ENCODE measurements at regions not wholly inside any gene's neighbourhood (a gene's known extent, or its start where the extent isn't known, plus 50 kb on each side); places are given as distances from the start of the nearest gene placed in this dataset.

- no peak for DNase-seq (ENCODE audit: low spot score)
- Mint-ChIP-seq H3K27ac (ENCODE audit: unreplicated experiment) (no peak overlapping the region), H3K36me3 (ENCODE audit: low read depth) (no peaks in the 10 kb centered on the region), H3K9me3 (ENCODE audit: low read depth) (no peaks in the 10 kb centered on the region), H3K4me1 (ENCODE audit: low read depth) (peaks cover 8% of the 10 kb centered on the region), H3K4me3 (ENCODE audit: unreplicated experiment) (no peak overlapping the region), H3K27me3 (ENCODE audit: low read depth) (no peaks in the 10 kb centered on the region)
- TF ChIP-seq, protein P1, sequence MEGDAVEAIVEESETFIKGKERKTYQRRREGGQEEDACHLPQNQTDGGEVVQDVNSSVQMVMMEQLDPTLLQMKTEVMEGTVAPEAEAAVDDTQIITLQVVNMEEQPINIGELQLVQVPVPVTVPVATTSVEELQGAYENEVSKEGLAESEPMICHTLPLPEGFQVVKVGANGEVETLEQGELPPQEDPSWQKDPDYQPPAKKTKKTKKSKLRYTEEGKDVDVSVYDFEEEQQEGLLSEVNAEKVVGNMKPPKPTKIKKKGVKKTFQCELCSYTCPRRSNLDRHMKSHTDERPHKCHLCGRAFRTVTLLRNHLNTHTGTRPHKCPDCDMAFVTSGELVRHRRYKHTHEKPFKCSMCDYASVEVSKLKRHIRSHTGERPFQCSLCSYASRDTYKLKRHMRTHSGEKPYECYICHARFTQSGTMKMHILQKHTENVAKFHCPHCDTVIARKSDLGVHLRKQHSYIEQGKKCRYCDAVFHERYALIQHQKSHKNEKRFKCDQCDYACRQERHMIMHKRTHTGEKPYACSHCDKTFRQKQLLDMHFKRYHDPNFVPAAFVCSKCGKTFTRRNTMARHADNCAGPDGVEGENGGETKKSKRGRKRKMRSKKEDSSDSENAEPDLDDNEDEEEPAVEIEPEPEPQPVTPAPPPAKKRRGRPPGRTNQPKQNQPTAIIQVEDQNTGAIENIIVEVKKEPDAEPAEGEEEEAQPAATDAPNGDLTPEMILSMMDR (IDR thresholded peaks at IDR 0.05), result no peak
These were observed 121.7 kb upstream of the BTBD3 start for GRCh38 chr20:11796026-11796425.

DNA sequence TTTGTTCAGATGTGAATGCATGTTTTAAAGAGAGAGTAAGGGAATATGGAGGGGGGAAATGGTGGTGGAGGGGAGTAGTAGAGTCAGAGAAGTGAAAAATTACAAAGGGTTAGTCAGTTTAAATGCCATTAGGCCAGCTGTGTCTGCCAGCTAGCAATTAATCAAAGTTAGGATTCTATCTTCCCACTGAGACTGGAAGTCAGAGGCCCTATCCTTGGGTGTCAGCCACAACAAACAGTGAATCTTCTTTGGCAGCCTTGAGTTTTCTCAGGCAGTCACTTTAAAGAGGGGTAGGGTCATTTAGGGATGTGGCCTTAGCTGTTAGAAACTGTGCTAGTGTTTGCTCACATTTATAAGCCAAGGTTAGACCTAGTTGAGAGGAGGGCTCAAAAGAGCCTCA, 120.5 kb upstream of the BTBD3 start:
- Mint-ChIP-seq H3K4me3 (ENCODE audit: unreplicated experiment) (no peak overlapping the region), H3K36me3 (ENCODE audit: low read depth) (no peaks in the 10 kb centered on the region), H3K4me1 (ENCODE audit: low read depth) (peaks cover 8% of the 10 kb centered on the region), H3K9me3 (ENCODE audit: low read depth) (no peaks in the 10 kb centered on the region), H3K27ac (ENCODE audit: unreplicated experiment) (no peak overlapping the region), H3K27me3 (ENCODE audit: low read depth) (no peaks in the 10 kb centered on the region)
- DNase-seq (ENCODE audit: low spot score), result no peak
- TF ChIP-seq, protein P1 (IDR thresholded peaks at IDR 0.05), result no peak

- no peak overlapping the region for H3K4me3 Mint-ChIP-seq (ENCODE audit: unreplicated experiment)
- no peak overlapping the region for H3K27ac Mint-ChIP-seq (ENCODE audit: unreplicated experiment)
- H3K4me1 Mint-ChIP-seq (ENCODE audit: low read depth), result peaks cover 8% of the 10 kb centered on the region
These were observed 118.4 kb upstream of the BTBD3 start for GRCh38 chr20:11799281-11799684.

DNA sequence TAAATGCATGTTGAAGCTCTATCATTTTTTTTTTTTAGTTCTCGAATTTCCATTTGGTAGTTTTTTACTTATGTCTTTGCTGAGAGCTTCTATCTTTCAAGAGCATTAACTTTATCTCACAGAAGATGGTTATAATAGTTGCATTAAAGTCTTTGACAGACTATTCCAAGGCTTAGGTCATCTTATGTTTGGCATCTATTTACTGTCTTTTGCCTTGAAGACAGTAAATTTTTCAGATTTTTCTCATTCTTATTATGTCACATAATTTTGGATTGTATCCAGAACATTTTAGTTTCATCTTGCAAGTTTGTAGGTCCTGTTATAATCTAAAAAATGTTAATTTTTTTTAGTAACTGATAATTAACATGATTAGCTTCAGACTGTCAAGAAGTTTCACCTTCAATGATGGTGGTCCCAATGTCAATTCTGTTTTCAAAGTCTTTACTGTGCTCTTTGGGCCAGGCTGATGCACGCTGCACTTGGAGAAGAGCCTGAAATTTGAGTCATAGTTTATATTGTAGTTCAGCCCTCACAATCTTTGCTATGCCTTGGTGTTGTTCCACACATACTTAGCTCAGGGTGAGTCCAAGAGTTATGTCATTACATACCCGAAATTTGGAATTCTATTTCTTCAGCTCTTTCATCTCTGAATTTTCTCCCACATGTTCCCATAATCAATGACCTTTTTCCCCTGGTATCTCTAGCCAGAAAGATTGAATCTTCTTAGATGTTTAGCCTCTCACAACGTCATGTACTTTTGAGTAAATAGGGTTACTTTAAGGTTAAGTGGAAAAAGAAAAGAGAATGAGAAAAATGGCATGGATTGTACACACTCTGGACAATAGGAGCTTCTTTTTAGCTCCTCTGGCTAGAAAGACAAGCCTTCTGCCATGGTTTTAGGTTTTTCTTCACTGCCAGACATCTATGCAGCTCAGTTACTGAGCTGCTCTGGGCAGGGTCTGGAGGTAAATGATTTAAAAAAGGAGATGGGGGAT, 110.3 kb upstream of the BTBD3 start:
- no peaks in the 10 kb centered on the region for H3K36me3 Mint-ChIP-seq (ENCODE audit: low read depth)
- DNase-seq (ENCODE audit: low spot score), result no peak
- H3K4me1 Mint-ChIP-seq (ENCODE audit: low read depth), result peaks cover 33% of the 10 kb centered on the region
- H3K27ac Mint-ChIP-seq (ENCODE audit: unreplicated experiment), result peak overlapping the region; percentile 71
- no peak overlapping the region for H3K4me3 Mint-ChIP-seq (ENCODE audit: unreplicated experiment)
- no peaks in the 10 kb centered on the region for H3K27me3 Mint-ChIP-seq (ENCODE audit: low read depth)
- TF ChIP-seq, protein P1 (IDR thresholded peaks at IDR 0.05), result no peak
- no peaks in the 10 kb centered on the region for H3K9me3 Mint-ChIP-seq (ENCODE audit: low read depth)

More at GRCh38 chr20:11799281-11799684, 118.4 kb upstream of the BTBD3 start:
- Mint-ChIP-seq H3K36me3 (ENCODE audit: low read depth) (no peaks in the 10 kb centered on the region), H3K9me3 (ENCODE audit: low read depth) (no peaks in the 10 kb centered on the region), H3K27me3 (ENCODE audit: low read depth) (no peaks in the 10 kb centered on the region)
- DNase-seq (ENCODE audit: low spot score), result no peak
- TF ChIP-seq, protein P1 (IDR thresholded peaks at IDR 0.05), result no peak

DNA sequence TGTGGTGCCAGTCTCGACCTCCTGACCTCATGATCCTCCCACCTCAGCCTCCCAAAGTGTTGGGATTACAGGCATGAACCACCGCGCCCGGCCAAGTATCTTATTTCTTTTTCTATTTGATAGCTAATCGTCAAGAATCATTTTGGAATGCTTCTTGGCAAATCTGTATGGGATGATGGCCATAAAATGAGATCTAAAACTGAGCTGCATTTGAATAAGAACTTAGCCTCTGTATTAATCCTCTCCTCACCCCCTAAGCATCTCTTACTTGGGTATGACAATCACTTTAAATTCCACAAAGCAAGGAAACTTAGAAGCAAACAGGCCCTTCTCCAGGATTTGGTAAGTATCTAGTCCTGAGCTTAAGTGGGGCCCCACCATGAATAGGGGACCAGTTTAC, 108.9 kb upstream of the BTBD3 start:
- peaks cover 33% of the 10 kb centered on the region for H3K4me1 Mint-ChIP-seq (ENCODE audit: low read depth)
- H3K4me3 Mint-ChIP-seq (ENCODE audit: unreplicated experiment), result no peak overlapping the region
- H3K27me3 Mint-ChIP-seq (ENCODE audit: low read depth), result no peaks in the 10 kb centered on the region
- no peaks in the 10 kb centered on the region for H3K36me3 Mint-ChIP-seq (ENCODE audit: low read depth)
- no peak overlapping the region for H3K27ac Mint-ChIP-seq (ENCODE audit: unreplicated experiment)
- TF ChIP-seq, protein P1 (IDR thresholded peaks at IDR 0.05), result no peak
- no peaks in the 10 kb centered on the region for H3K9me3 Mint-ChIP-seq (ENCODE audit: low read depth)
- DNase-seq (ENCODE audit: low spot score), result no peak
